OCI-LY7 (cell line): ENCODE measurements at regions not wholly inside any gene's neighbourhood (a gene's known extent, or its start where the extent isn't known, plus 50 kb on each side); places are given as distances from the start of the nearest gene placed in this dataset.

ENCODE experiments used
- BruUV-seq: library from RNA; stranded (reverse); fragments of 400-500 nt; replicated peaks from 2 replicates; lab custom pipeline; 2021; lab: Mats Ljungman, UMichigan
- CTCF ChIA-PET: fragments of 300-600 bp; sonication (Branson Sonifier 250); formaldehyde crosslinking; loops from one replicate; lab custom pipeline; 2022; ENCODE audit warnings: antibody characterized with exemption; ENCODE audit not compliant: unreplicated experiment; lab: Charles Lee
- POLR2A ChIA-PET: fragments of 300-600 bp; sonication (Branson Sonifier 250); formaldehyde crosslinking; loops from one replicate; lab custom pipeline; 2022; ENCODE audit warnings: antibody characterized with exemption; lab: Charles Lee
- DNase-seq: peaks from one replicate; pipeline ENCODE4 v3.0.0-alpha.2; 2015; ENCODE audit warnings: low spot score
- H2AFZ ChIP-seq: fragments of 200-600 bp; sonication (generic), shearing (Covaris generic); 2 replicates; pipeline ENCODE4 v1.6.1; 2014; ENCODE audit warnings: mild to moderate bottlenecking, antibody characterized with exemption, low read length, moderate library complexity
- H3K27ac ChIP-seq: fragments of 200-600 bp; sonication (generic); 2 replicates; pipeline ENCODE4 v1.5.1; 2014; ENCODE audit warnings: mixed run types, low read depth, mild to moderate bottlenecking, moderate library complexity, low read length, inconsistent platforms; ENCODE audit not compliant: poor library complexity, severe bottlenecking
- H3K36me3 ChIP-seq: fragments of 200-600 bp; sonication (generic); 2 replicates; pipeline ENCODE4 v1.6.1; 2014; ENCODE audit warnings: mild to moderate bottlenecking, antibody characterized with exemption, low read length, moderate library complexity, mixed read lengths; ENCODE audit not compliant: insufficient read depth
- H3K4me1 ChIP-seq: fragments of 200-600 bp; sonication (generic); 2 replicates; pipeline ENCODE4 v1.5.1; 2014; ENCODE audit warnings: mild to moderate bottlenecking, low read length; ENCODE audit not compliant: insufficient read depth, poor library complexity, severe bottlenecking
- H3K4me2 ChIP-seq: fragments of 200-600 bp; sonication (generic); 2 replicates; pipeline ENCODE4 v1.6.1; 2014; ENCODE audit warnings: mild to moderate bottlenecking, low read length
- H3K4me3 ChIP-seq: fragments of 200-600 bp; sonication (generic); 2 replicates; pipeline ENCODE4 v1.5.1; 2014; ENCODE audit warnings: mild to moderate bottlenecking, low read depth, low read length; ENCODE audit not compliant: poor library complexity, severe bottlenecking
- H3K79me2 ChIP-seq: fragments of 200-600 bp; sonication (generic); 2 replicates; pipeline ENCODE4 v1.6.1; 2016; ENCODE audit warnings: low read depth, mild to moderate bottlenecking, low read length, moderate library complexity, mixed read lengths; ENCODE audit not compliant: insufficient read depth
- H3K9me2 ChIP-seq: fragments of 200-600 bp; sonication (generic); 2 replicates; pipeline ENCODE4 v1.6.1; 2016; ENCODE audit warnings: mild to moderate bottlenecking, low read length, mixed read lengths; ENCODE audit not compliant: insufficient read depth
- H3K9me3 ChIP-seq: fragments of 200-600 bp; sonication (generic); 2 replicates; pipeline ENCODE4 v1.6.1; 2014; ENCODE audit warnings: mild to moderate bottlenecking, mixed run types, low read length, mixed read lengths
- H4K20me1 ChIP-seq: fragments of 200-600 bp; sonication (generic); 2 replicates; pipeline ENCODE4 v1.6.1; 2014; ENCODE audit warnings: mild to moderate bottlenecking, antibody characterized with exemption, low read length, moderate library complexity, mixed read lengths; ENCODE audit not compliant: insufficient read depth
- CTCF ChIP-seq: fragments of 200-600 bp; sonication (generic); conservative IDR thresholded peaks from 2 replicates; pipeline ENCODE4 v1.5.1; 2014; ENCODE audit warnings: mild to moderate bottlenecking, antibody characterized with exemption, low read length, moderate library complexity, mixed read lengths
- EZH2phosphoT487 ChIP-seq: fragments of 200-600 bp; sonication (generic); IDR thresholded peaks from 2 replicates; pipeline ENCODE4 v1.6.1; 2018; ENCODE audit warnings: low read depth, borderline replicate concordance, mild to moderate bottlenecking, mixed run types, antibody characterized with exemption, low read length, moderate library complexity, mixed read lengths
- intact Hi-C: fragments of 100-400 bp; cut with micrococcal nuclease; formaldehyde crosslinking; loops from one replicate; pipeline ENCODE4 v1.10.0; 2022; ENCODE audit not compliant: unreplicated experiment

- Histone ChIP-seq H3K4me2 (no peak overlapping the region), H3K27ac (no peak overlapping the region), H3K36me3 (no peaks in the 10 kb centered on the region), H3K79me2 (no peaks in the 10 kb centered on the region), H3K4me1 (no peaks in the 10 kb centered on the region), H3K4me3 (no peak overlapping the region), H2AFZ (no peak overlapping the region), H3K9me3 (no peaks in the 10 kb centered on the region), H3K9me2 (no peaks in the 10 kb centered on the region), H4K20me1 (no peaks in the 10 kb centered on the region)
- TF ChIP-seq EZH2phosphoT487 (no peak), CTCF (no peak)
- intact Hi-C loops = no loop called here
- no peak for DNase-seq
- CTCF ChIA-PET = no interaction called here
- BruUV-seq = no TSS peak
- POLR2A ChIA-PET = no interaction called here
Observed at GRCh38 chr2:129810521-129810920, 168.9 kb upstream of the RAB6C start.

- Histone ChIP-seq H3K9me2 (no peaks in the 10 kb centered on the region), H3K9me3 (no peaks in the 10 kb centered on the region), H3K27ac (no peak overlapping the region), H3K4me3 (no peak overlapping the region), H4K20me1 (no peaks in the 10 kb centered on the region), H2AFZ (no peak overlapping the region), H3K79me2 (no peaks in the 10 kb centered on the region), H3K4me1 (no peaks in the 10 kb centered on the region), H3K4me2 (no peak overlapping the region), H3K36me3 (no peaks in the 10 kb centered on the region)
- POLR2A ChIA-PET = interaction anchor here (0.7 kb wide), 1 partner anchor 14 kb away, joined by 3 read pairs; no protein-coding TSS in a partner anchor
- no TSS peak for BruUV-seq
- intact Hi-C loops = no loop called here
- TF ChIP-seq CTCF (no peak), EZH2phosphoT487 (no peak)
- CTCF ChIA-PET = interaction anchor here (0.5 kb wide), 1 partner anchor 539 kb away, joined by 8 read pairs; no protein-coding TSS in a partner anchor
- DNase-seq = peak; percentile 20
Observed at GRCh38 chr2:129812071-129812470, 167.4 kb upstream of the RAB6C start.

DNA sequence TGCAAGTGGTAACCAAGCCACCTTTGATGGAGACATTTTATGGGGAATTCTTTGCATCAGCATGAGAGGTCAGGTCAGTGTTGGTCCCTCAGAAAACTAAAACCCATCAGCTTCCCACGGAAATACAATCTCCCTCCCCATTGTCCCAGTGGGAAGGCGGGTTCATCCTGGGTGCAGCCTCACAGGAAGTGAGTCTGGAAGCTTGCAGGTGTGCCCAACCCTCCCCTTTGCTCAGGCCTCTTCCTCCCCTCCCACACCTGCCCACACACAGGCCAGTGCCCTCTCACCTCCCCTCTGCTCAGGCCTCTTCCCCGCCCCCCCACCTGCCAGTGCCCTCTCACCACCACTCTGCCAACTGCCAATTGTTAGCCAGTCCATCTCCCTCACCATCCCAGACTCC lies 166.8 kb upstream of the RAB6C start:
- ChIA-PET CTCF (interaction anchor here (0.5 kb wide), 1 partner anchor 538 kb away, joined by 8 read pairs; no protein-coding TSS in a partner anchor), POLR2A (interaction anchor here (0.7 kb wide), 1 partner anchor 14 kb away, joined by 3 read pairs; no protein-coding TSS in a partner anchor)
- Histone ChIP-seq H3K9me3 (no peaks in the 10 kb centered on the region), H4K20me1 (no peaks in the 10 kb centered on the region), H3K4me3 (no peak overlapping the region), H3K27ac (no peak overlapping the region), H3K36me3 (no peaks in the 10 kb centered on the region), H3K4me1 (no peaks in the 10 kb centered on the region), H3K9me2 (no peaks in the 10 kb centered on the region), H2AFZ (no peak overlapping the region), H3K4me2 (no peak overlapping the region), H3K79me2 (no peaks in the 10 kb centered on the region)
- DNase-seq = no peak
- intact Hi-C loops = no loop called here
- TF ChIP-seq CTCF (no peak), EZH2phosphoT487 (no peak)
- BruUV-seq = no TSS peak
